ENCODE measurements at regions not wholly inside any gene's neighbourhood (a gene's known extent, or its start where the extent isn't known, plus 50 kb on each side); places are given as distances from the start of the nearest gene placed in this dataset.

DNA sequence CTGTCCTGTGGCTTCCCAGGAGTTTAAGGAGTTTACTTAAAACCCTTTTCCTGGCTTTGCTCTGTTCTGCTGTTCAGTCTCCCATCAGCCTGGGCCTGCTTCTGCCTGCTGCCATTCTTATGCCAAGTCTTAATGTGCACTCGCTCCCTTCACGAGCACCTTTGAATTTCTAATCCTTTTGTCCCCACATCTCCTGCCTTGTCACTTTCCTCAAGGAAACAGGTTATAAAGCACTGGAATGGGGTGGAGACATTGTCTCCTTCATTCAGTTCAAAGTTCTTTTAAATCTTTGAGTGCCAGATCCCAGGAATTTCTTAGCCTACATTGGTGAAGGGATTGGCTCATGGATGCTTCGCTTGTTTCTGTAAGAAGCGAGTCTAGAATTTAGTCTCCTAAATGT is 87.2 kb upstream of the LIFR start:
- DNase-seq (ENCODE audit: low spot score): no peak

DNA sequence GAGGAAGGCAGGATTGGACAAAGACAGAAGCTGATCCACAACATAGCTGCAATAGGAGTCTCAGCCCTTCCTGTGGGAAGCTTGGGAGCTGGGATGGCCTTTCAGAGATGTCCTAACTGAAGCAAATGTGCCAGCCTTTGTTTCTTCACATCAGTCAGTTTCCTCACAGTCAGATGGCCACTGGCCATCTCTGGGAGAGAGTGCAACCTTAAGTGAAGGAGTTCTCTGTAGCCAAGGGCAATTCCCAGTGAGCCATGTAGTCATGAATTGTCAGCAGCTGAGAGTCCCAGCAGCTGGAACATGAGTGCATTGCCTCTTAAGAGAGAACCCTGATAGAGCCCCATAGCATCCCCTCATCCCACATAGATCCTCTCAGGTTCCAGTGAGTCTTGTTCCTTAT is 89.1 kb upstream of the LIFR start:
- DNase-seq (ENCODE audit: low spot score): no peak

DNA sequence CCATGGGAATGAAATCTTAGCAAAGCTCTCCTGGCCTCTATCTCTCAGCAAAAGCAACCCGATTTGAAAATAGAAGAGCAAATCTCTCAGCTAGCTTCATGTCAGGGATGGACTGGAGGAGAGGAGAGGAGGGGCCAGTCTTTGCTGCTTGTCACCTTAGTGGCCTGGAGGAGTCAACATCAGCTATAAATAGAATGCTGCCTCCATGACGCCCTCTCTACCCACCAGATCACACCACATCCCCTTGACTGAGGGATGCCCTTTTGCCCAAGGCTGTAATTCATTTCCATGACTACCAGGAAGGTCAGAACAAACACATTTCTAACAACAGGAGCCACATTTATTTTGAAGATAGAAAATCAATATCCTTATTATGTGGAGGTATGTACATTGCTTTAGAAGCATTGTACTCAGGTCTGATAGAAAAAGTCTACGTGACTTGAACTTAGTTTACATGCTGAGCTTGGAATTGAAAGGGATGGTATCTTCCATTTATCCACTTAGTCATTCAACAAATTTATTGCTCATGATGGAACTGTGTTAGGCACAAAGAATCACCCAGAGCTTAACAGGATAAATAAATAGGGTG is 92.4 kb upstream of the LIFR start:
- no peak for DNase-seq (ENCODE audit: low spot score)

DNA sequence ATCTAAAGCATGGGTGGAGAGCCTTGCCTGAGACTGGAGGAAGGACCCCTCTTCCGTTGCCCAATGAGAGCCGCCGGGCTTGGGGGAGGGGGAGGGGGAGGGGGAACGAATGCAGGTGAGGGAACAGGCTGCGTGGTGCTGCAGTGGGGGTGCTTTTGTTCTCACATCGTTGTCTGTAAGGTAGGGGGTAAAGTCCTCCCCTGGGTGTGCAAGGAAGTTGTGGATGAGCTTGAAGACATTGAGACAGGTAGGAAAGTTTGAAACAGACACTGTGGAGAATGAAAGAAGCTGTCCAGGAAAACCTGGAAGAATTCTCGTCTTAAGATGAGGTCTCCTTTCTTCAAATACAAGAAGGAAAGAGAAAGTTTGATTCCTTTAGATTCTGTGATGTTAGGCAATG is 94.1 kb upstream of the LIFR start:
- DNase-seq (ENCODE audit: low spot score): no peak

DNA sequence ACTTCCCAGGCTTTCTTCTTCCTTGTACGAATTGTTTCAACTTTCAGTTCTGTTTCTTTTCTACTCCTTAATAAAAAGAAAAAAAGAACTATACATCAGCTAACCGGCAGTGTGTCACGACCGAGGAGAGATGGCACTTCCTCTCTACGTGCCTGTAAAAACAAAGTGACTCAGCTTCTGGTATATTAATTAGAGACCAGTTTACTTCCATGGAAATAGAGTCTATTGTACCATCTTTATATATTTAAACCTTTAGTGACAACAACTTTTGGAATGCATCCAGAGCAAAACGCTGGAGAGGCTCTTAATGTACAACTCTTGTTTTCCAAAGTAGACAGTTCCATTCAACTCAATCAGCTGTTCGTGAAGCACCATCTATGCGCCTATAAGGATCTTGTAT is 94.5 kb upstream of the LIFR start:
- DNase-seq (ENCODE audit: low spot score): no peak

DNA sequence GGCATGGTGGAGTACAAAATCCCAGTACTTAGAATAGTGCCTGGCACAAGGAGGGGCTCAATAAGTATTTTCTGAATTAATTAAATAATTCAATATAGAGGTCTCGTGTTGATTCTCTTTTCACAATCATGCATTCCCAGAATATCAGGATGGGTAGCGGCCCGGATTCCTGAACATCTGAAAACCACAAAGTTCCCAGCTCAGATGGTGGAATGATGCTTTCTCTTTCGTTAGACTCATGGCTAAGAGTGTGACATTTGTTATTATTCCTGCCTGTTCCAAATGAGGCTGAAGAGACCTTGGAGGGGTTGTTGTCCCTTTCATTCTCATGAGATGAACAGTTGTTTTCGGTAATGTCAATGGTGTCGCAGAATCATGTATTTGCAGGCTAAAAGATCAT is 95.4 kb upstream of the LIFR start:
- DNase-seq (ENCODE audit: low spot score): no peak

DNA sequence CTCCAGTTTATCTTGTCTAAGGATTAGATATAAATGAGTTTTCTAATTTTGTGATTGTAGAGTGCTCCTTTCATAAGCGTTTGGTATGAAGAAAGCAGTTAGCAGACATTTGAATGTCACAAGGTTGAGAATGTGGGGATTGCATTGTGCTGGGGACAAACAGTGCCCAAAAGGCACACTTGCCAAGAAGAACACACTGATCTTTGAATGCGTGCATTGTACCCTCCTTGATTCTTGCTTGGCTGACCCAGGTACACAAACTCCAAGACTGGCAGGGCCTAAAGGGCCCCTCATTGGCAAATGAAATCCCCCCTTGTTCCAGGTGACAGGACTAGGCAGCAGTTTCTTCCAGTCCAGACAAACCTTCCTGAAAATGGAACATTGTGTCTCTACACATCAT is 96.9 kb upstream of the LIFR start:
- DNase-seq (ENCODE audit: low spot score): no peak

DNA sequence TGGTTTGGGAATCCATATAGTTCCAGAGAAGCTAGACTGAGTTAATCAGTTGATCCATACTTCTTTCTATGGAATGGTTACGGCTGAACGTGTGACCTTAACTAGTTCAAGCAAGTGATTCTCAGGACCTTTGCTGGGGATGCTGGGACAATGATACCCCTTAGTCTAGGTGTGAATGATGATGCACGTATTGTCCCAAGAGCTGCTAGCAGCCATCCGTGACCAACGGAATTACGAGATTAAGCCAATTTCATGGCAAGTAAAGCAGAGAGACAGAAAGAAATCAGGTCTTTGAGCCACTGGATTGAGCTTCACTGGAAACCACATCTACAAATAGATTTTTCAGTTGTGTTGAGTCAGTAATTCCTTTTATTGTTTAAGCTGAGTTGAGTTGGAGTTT is 99.2 kb upstream of the LIFR start:
- DNase-seq (ENCODE audit: low spot score): no peak

DNA sequence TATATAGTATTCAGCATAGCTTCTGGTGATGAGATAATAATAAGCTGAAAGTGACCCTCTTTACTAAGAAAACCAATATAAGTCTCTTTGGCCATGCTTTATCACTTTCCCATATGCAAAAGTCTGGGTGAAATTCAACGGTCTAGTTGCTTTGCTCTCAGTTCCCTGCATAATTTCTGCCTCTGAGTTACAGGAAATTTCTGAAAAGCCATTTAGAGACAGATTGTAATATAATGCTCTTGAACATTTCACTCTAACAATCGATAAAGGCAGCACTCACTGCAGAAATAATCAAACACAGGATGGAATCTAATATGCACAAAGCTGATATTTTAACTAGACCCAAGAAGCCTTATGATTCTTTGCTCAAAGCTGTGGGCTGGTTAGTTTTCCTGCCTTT is 100.1 kb upstream of the LIFR start:
- DNase-seq (ENCODE audit: low spot score): no peak

DNA sequence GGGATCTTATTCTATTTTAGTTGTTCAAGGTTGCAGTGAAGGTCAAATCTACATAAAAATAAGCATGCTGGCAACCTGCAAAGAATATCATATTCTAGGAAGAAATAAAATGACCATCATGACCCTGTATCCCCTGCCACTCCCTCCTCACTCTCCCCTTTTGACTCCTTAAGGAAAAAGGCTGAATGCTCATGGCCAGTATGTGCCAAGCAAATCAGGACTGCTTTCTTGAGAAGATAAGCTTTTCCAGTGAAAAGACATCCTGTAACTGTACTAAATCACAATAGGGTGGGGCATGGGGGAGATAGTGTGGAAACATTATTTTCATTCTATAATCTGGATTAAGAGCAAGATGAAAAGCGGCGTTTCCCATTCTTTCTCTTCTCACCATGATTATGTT is 100.6 kb upstream of the LIFR start:
- no peak for DNase-seq (ENCODE audit: low spot score)

DNA sequence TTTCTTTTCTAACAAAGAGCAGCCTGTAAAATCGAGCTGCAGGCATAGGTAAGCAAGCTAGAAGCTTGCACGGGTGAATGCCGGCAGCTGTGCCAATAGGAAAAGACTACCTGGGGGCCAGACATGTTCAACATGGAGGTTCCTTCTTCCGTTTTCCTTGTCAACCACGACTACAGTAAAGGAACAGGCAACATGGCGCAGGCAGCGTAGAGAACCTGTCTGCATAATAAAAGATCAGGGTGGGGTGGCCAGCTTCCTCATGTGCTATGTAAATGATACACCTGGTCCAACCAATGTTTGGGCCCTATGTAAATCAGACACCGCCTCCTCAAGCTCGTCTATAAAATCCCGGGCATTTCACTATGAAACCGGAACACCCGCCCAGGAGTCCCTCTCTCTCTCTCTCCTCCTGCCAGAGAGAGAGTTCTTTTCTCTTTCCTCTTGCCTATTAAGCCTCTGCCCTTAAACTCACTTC is 103.8 kb upstream of the LIFR start:
- no peak for DNase-seq (ENCODE audit: low spot score)

DNA sequence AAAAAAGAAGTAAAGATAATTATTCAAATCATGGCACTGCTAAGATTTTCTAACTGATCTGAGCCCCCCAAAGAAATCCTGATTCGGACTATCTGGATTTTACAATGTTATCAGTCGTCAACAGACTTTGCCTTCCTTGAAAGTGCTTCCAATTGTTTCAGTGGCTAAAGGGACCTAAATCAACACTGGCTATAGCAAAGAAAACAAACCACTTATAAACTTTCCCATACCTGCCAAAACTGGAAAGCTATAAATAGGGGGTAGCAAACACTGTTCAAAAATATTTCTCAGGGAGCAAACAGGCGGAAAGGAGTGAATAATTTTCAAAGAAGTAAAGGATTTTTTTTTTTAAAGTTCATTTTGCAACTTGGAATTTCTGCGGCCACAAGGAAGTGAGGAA is 105.6 kb upstream of the LIFR start:
- DNase-seq (ENCODE audit: low spot score): no peak

DNA sequence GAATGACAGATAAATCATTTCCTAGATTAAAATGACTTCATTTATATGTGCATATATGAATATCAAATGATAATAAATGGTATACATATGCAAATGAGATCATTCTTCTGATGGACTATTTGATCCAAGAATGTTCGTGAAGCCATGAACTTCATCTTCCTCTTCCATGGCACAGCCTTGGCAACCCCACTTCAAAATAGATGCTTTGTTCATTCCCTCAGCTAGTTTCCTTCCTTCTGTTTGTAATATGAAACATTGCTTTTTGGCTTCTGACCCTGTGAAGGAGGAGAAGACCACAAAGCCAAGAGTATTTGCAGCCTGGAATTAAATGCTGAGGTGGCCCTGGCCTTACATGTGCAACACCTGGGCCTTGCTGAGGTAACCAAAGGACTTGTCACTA is 106.8 kb upstream of the LIFR start:
- no peak for DNase-seq (ENCODE audit: low spot score)

DNA sequence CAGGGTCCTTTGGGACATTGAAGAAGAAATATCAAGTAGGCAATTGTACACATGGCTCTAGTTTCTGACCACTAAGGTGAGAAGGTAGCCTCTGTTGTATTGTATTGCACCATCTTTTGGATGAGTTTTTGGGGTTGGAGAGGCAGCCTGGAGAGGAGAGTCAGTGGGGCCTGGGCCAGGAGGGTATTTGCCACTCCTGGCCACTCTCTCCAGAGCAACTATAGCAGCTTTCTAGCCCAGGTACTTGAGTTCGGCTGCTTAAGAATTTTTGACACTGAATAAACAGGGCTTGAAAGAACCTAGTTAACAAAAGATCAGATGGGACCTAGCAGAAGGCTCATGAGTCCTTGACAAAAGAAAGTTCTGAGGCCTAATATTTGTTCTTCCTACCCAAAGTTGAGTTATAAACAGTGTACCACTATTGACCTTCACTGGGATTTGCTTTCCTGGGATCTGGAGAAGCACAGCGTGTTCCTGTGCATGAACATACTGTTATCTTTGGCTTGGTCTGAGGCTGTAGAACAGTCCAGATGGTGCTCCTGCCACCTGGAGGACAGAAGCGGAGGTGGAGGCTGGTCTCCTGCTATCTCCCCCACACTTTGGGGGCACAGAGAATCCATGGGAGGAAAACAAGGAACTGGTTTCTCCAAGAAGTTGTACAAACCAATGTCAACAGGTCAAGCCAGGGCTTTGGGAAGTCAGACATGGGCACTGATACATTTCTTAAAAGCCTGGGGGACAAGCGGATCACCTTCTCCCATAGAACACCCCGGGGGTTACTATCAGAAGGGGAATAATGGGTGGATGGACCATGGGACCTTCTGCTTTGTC is 110.4 kb upstream of the LIFR start:
- DNase-seq (ENCODE audit: low spot score): peak; percentile 46

DNA sequence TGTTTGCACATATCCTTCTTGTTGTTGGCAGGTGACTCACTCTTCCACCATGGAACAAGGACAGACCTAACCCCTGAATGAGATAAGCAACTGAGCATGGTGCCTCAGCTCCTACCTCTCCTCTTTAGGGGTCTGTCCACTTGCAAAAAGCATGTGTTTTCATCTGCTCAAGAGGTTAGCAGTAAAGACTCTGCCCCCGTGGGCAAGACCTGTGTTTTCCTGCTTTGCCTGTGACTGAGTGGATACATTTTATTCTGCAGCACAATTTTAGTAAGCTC is 111.0 kb upstream of the LIFR start:
- DNase-seq (ENCODE audit: low spot score): no peak

DNA sequence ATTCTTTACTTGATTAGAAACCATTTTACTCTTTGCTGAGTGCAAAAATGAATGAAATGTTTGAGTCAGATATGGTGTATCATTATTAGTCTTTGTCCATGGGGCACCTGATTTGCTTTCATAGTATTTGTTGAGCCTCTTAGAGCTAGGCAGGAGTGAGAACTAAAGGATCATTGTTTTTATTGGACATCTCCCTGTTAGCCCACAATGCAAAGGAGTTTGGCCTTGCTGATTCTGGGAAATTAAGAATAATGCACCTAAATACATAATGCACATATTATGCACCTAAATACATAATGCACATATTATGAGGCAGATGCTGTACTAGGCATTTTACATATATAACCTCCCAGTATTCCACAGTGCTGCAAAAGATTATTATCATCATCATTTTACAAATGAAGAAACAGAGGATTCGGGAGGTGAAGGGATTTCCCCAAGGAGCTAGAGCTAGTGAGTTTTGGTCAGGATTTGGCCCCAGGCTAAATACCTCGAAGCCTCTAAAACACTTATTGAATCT is 113.0 kb upstream of the LIFR start:
- DNase-seq (ENCODE audit: low spot score): no peak

DNA sequence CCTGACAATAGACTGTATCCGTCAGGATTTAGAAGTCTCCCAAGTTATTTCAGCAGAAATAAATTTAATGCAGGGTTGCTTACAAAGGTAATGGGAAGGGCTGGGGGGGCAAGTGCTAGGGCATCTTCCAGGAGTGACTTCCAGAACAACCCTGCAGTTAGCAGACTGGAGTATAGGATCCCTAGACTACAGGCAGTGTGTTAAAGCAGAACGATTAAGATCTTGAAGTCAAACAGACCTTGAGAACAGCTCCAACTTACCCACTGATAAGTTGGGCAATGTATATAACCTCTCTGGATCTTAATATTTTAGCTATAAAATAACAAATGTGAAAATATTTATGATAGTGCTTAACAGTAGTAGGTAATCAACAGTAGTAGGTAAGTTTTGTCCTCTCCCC is 113.6 kb upstream of the LIFR start:
- DNase-seq (ENCODE audit: low spot score): no peak

DNA sequence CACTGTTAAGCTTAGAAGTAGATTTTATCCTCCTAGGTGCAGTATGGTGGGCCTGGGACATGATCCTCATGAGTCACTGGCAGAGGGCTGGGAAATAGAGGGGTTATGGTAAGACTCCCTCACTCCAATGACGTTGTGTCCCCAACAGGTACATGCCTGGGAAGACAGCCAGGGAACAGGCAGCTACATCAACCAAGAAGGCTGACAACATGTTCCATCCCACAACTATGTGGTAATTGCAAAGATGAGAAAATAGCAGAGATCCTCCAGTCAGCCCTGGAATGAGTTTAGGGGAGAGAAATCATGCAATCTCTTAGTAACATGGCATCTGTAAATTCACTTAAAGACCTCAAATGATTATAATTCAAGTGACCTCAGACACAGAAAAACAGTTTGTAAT is 114.4 kb upstream of the LIFR start:
- no peak for DNase-seq (ENCODE audit: low spot score)

DNA sequence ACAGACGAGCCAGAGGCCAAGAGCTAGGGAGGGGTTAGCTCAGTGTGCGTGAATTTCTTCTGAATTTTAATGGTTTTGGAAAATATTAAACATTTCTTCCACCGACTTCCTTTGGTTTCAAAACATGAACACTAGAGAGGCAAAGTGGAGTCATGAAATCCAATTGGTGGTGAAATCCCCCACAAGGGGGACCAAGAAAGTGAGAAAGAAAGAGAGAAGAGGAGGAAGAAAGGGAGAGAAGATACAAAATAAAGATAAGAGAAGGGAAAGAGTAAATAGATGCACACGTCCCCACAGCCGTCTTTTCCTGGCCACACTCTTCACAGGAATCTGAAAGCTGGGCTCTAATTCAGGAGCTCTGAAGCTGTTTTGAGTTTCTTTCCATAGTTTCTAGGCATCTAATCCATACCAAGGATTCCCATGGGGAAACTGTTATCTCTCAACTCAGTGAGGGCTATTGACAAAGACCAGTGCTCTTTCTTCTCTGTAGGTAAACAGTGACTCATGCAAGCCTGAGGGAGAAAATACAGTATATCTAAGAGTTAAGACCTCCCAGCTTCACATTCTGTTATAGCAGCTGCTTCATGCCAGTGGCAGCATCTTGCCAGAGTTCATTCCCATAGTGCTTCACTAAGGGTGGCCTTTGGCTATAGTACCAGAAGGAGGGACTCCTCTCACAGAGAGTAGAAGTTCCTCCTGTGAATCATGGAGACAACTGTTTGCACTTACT is 115.8 kb upstream of the LIFR start:
- no peak for DNase-seq (ENCODE audit: low spot score)

DNA sequence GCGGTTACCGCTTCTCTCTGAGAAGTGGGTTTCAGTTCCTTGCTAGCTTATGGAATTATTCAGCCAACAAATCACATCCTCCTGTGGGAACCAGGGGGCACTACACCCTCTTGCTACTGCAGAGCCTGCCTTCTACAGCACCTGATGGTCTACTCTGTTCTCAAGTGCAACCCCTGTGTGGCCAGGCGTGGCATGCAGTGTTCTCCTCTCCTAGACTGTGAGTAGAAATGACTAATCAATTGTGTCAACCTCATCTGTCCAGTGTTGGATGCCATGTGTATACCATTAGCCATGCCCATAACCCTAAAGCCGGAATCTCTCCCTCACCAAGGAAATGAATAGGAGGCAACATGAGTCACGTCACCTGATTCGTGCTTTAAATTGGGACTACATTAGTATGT is 117.2 kb upstream of the LIFR start:
- no peak for DNase-seq (ENCODE audit: low spot score)

DNA sequence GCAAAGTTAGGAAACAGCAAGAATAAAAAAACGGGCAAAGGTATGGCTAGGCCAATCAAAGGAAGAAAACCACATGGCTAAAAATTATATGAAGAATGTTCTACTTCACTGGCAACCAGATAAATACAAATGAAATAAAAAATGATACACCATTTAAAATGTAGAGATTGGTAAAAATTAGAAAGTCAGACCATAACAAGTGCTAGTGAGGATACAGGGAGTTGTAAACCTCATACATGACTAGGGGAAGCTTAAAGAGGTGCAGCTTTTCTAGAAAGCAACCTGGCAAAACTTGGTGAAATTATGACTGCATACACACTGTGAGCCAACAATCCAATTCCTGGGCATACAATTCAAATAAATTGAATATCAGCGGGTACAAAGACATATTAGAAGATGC is 119.0 kb upstream of the LIFR start:
- DNase-seq (ENCODE audit: low spot score): no peak

DNA sequence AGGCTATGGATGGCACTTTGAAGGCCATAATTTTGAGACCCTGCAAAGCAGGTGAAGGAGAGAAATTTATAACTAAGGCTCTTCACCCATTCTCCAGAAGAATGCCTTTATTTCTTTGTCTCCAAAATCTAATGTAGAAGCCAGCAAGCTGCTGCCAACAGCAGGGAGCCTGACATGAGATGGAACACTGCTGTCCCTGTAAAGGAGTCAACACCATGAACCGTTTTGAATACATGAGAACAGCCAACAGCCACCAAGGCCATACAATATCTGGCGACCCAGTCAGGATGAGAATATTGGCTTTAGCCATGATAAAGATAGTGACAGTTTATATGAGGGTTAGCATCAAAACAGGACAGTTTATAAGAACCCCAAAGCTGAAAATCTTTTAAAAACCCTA is 121.2 kb upstream of the LIFR start:
- no peak for DNase-seq (ENCODE audit: low spot score)

DNA sequence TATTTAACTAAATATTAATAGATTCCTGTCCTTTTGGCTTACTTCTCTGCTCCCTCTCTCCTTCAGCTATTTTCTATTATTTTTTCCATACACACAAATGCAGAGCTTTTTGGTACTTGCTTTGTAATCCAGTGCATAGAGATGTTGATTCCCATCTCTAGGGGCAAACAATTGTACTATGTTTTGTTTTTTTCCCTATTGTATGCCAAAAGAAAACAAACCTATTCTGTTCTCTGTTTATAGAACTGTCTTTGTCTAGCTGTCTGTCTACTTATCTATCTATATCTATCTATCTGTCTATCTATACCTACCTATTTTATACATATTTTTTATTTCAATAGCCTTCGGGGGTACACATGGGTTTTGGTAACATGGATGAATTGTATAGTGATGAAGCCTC is 121.6 kb upstream of the LIFR start:
- DNase-seq (ENCODE audit: low spot score): no peak
